BE2C (cell line): ENCODE measurements at regions not wholly inside any gene's neighbourhood (a gene's known extent, or its start where the extent isn't known, plus 50 kb on each side); places are given as distances from the start of the nearest gene placed in this dataset.

Source experiments
- DNase-seq: peaks from one replicate; pipeline ENCODE4 v3.0.0-alpha.2; 2020
- H3K27me3 ChIP-seq: fragments of 250-450 bp; sonication (Bioruptor Pico); 2 replicates; pipeline ENCODE4 v1.5.1; 2020; ENCODE audit warnings: mild to moderate bottlenecking
- H3K36me3 ChIP-seq: fragments of 250-450 bp; sonication (Bioruptor Pico); 2 replicates; pipeline ENCODE4 v1.5.1; 2020; ENCODE audit warnings: mild to moderate bottlenecking
- H3K4me1 ChIP-seq: fragments of 250-450 bp; sonication (Bioruptor Pico); 2 replicates; pipeline ENCODE4 v1.5.1; 2020
- H3K4me3 ChIP-seq: 2 replicates; pipeline ENCODE4 v1.5.1; 2011; ENCODE audit warnings: low read depth, low read length
- H3K9me3 ChIP-seq: fragments of 250-450 bp; sonication (Bioruptor Pico); 2 replicates; pipeline ENCODE4 v1.5.1; 2020
- CTCF ChIP-seq: IDR thresholded peaks from 2 replicates; pipeline ENCODE4 v1.5.1; 2012; ENCODE audit warnings: mild to moderate bottlenecking, low read depth, low read length

GRCh38 chr12:115396567-115396966 lies 712.6 kb upstream of the TBX3 start:
- H3K4me3 ChIP-seq, result no peak overlapping the region
- H3K27me3 ChIP-seq, result no peaks in the 10 kb centered on the region
- no peak for DNase-seq
- TF ChIP-seq CTCF, result no peak
- H3K36me3 ChIP-seq, result no peaks in the 10 kb centered on the region
- peaks cover 7% of the 10 kb centered on the region for H3K4me1 ChIP-seq
- peaks cover 4% of the 10 kb centered on the region; the same call in 1 of the 2 replicates for H3K9me3 ChIP-seq

DNA sequence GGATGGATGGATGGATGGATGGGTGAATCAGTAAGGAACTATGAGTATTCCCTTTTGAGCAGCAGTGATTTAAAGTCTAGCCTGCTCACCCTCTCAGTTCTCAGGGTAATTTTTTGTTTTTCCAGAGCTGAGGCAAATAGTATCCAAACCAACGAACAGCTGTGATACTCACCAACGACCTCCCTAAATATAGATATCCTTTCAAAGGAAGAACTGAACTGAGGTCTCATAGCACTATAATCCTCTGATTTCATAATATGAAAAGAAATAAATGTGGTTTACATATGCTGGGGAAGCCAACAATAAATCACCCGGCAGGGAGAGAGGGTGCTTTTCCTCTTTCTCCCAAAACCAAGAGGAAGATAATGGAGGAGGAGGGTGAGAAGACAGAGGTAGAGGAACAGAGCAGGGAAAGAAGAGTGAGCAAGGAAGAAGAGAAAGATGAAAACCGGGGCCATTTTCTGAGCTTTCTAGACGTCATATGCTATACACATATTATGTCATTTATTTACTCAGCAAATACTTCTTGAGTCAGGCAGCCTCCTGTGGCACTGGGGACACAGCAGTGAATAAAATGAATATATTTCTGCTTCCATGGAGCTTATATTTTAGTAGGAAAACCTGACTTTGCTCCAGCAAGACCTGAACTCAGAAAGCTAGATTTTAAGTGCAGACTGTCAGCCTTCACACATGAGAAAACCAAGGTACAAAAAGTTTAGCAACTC lies 710.7 kb upstream of the TBX3 start:
- TF ChIP-seq CTCF, result no peak
- H3K4me1 ChIP-seq, result peaks cover 7% of the 10 kb centered on the region
- DNase-seq, result no peak
- no peak overlapping the region for H3K4me3 ChIP-seq
- H3K36me3 ChIP-seq, result no peaks in the 10 kb centered on the region
- peaks cover 4% of the 10 kb centered on the region; the same call in 1 of the 2 replicates for H3K9me3 ChIP-seq
- no peaks in the 10 kb centered on the region for H3K27me3 ChIP-seq

GRCh38 chr12:115388139-115388538 lies 704.2 kb upstream of the TBX3 start:
- TF ChIP-seq CTCF, result no peak
- H3K9me3 ChIP-seq, result no peaks in the 10 kb centered on the region
- no peak for DNase-seq
- no peaks in the 10 kb centered on the region for H3K27me3 ChIP-seq
- H3K4me1 ChIP-seq, result no peaks in the 10 kb centered on the region
- H3K4me3 ChIP-seq, result no peak overlapping the region
- no peaks in the 10 kb centered on the region for H3K36me3 ChIP-seq

DNA sequence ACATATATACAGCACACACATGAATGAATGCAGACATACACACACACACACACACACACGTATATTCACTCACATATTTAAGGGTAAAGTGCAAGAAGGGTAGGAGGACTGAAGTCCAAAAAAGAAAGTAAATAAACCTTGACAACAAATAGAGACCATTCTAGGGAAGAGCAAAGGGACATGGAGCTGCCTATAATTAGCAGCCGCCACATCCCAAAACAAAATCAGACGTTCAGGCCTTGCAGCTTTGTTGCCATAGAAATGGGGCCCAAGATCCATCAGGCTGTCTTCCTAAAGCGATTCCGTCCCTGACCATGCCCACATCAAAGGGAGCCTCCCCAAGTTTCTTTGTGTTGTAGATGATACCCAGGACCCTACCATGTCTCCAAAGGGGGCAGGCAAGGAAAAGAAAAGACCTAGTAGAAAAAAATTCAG lies 703.5 kb upstream of the TBX3 start:
- Histone ChIP-seq H3K27me3 (no peaks in the 10 kb centered on the region), H3K9me3 (no peaks in the 10 kb centered on the region), H3K4me1 (no peaks in the 10 kb centered on the region), H3K4me3 (no peak overlapping the region), H3K36me3 (no peaks in the 10 kb centered on the region)
- no peak for DNase-seq
- no peak for TF ChIP-seq CTCF

- no peak overlapping the region for H3K4me3 ChIP-seq
- no peaks in the 10 kb centered on the region for H3K27me3 ChIP-seq
- no peak for DNase-seq
- H3K36me3 ChIP-seq, result no peaks in the 10 kb centered on the region
- TF ChIP-seq CTCF, result no peak
- no peaks in the 10 kb centered on the region for H3K4me1 ChIP-seq
- no peaks in the 10 kb centered on the region for H3K9me3 ChIP-seq
Observed at GRCh38 chr12:115386946-115387345, 703.0 kb upstream of the TBX3 start.

DNA sequence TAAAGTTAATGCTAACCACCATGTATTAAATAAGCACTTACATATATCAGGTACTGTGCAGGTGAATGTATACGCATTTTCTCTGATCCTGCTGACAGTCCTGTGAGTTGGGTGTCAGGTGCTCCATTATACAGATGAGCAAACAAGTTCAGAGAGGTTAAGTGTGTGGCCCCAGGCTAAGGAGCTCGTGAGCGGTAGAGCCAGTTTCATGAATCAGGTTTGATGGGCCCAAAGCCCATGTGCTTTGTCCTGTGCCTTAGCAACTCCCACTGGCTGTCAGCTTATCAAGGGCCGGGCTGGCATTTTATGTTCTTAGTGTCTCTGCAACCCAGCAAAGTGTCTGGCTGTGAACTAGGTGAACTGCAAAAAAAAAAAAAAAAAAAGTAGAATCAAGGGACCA lies 701.2 kb upstream of the TBX3 start:
- no peaks in the 10 kb centered on the region for H3K9me3 ChIP-seq
- TF ChIP-seq CTCF, result no peak
- no peaks in the 10 kb centered on the region for H3K36me3 ChIP-seq
- DNase-seq, result no peak
- H3K27me3 ChIP-seq, result no peaks in the 10 kb centered on the region
- no peak overlapping the region for H3K4me3 ChIP-seq
- no peaks in the 10 kb centered on the region for H3K4me1 ChIP-seq
